GM23338 (cell line): ENCODE measurements at regions not wholly inside any gene's neighbourhood (a gene's known extent, or its start where the extent isn't known, plus 50 kb on each side); places are given as distances from the start of the nearest gene placed in this dataset.

Source experiments
- ATAC-seq: fragments of 200-7000 bp; cut with Tn5 transposase; 3 replicates; pipeline ENCODE4 v1.9.1; 2020
- DNase-seq: peaks from one replicate; pipeline ENCODE4 v3.0.0-alpha.2; 2015; ENCODE audit warnings: low spot score
- H2AFZ ChIP-seq: fragments of 200-600 bp; sonication (generic); 2 replicates; pipeline ENCODE4 v1.8.0; 2016; ENCODE audit warnings: antibody characterized with exemption, mild to moderate bottlenecking, moderate library complexity
- H3F3A ChIP-seq: fragments of 200-600 bp; sonication (generic); replicated peaks from 2 replicates; pipeline ENCODE4 v1.8.0; 2017; ENCODE audit warnings: antibody characterized with exemption, mixed run types, low read depth
- H3K27ac ChIP-seq: fragments of 200-600 bp; sonication (generic); 2 replicates; pipeline ENCODE4 v1.6.1; 2016; ENCODE audit warnings: low read depth
- H3K27me3 ChIP-seq: fragments of 200-600 bp; sonication (generic); 2 replicates; pipeline ENCODE4 v1.8.0; 2016; ENCODE audit warnings: mild to moderate bottlenecking, mixed run types, moderate library complexity; ENCODE audit not compliant: insufficient read depth
- H3K36me3 ChIP-seq: fragments of 200-600 bp; sonication (generic); 2 replicates; pipeline ENCODE4 v1.8.0; 2016; ENCODE audit warnings: mild to moderate bottlenecking; ENCODE audit not compliant: insufficient read depth
- H3K4me1 ChIP-seq: fragments of 200-600 bp; sonication (generic); 2 replicates; pipeline ENCODE4 v1.8.0; 2016; ENCODE audit warnings: mild to moderate bottlenecking, moderate library complexity; ENCODE audit not compliant: insufficient read depth
- H3K4me2 ChIP-seq: fragments of 200-600 bp; sonication (generic); 2 replicates; pipeline ENCODE4 v1.7.1; 2017; ENCODE audit warnings: mixed run types
- H3K4me3 ChIP-seq: fragments of 200-600 bp; sonication (generic); 2 replicates; pipeline ENCODE4 v1.6.1; 2016; ENCODE audit warnings: mixed run types
- H3K79me2 ChIP-seq: fragments of 200-600 bp; sonication (generic); replicated peaks from 2 replicates; pipeline ENCODE4 v1.8.0; 2017; ENCODE audit warnings: mild to moderate bottlenecking; ENCODE audit not compliant: insufficient read depth
- H3K9me2 ChIP-seq: fragments of 200-600 bp; sonication (generic); 2 replicates; pipeline ENCODE4 v1.8.0; 2017; ENCODE audit not compliant: insufficient read depth
- H4K20me1 ChIP-seq: fragments of 200-600 bp; sonication (generic); replicated peaks from 2 replicates; pipeline ENCODE4 v1.8.0; 2017; ENCODE audit warnings: mild to moderate bottlenecking; ENCODE audit not compliant: insufficient read depth
- H3K27ac Mint-ChIP-seq: 2 replicates; pipeline ENCODE4 v1.8.0; 2020; ENCODE audit warnings: inconsistent platforms, mild to moderate bottlenecking, moderate library complexity, mixed read lengths
- H3K27me3 Mint-ChIP-seq: 3 replicates; pipeline ENCODE4 v1.8.0; 2022; ENCODE audit warnings: low read depth, mild to moderate bottlenecking, moderate library complexity, mixed read lengths, inconsistent platforms; ENCODE audit not compliant: insufficient read depth, poor library complexity
- H3K36me3 Mint-ChIP-seq: 3 replicates; pipeline ENCODE4 v1.8.0; 2021; ENCODE audit warnings: low read depth, mild to moderate bottlenecking, inconsistent platforms, moderate library complexity, mixed read lengths
- H3K4me1 Mint-ChIP-seq: 3 replicates; pipeline ENCODE4 v1.8.0; 2020; ENCODE audit warnings: mild to moderate bottlenecking, inconsistent platforms, mixed read lengths
- H3K4me3 Mint-ChIP-seq: 3 replicates; pipeline ENCODE4 v1.8.0; 2021; ENCODE audit warnings: moderate library complexity, mild to moderate bottlenecking, inconsistent platforms, mixed read lengths
- H3K9me3 Mint-ChIP-seq: 3 replicates; pipeline ENCODE4 v1.8.0; 2020; ENCODE audit warnings: moderate library complexity, mild to moderate bottlenecking, inconsistent platforms, mixed read lengths
- CREB1 ChIP-seq: fragments of 250-450 bp; sonication (Bioruptor Pico); IDR thresholded peaks from 2 replicates; pipeline ENCODE4 v1.5.0; 2020; ENCODE audit warnings: low read depth, mild to moderate bottlenecking, moderate library complexity
- CTCF ChIP-seq, 2 experiments: fragments of 200-600 bp in 1 of 2; sonication (generic) in 1 of 2; conservative IDR thresholded peaks; 2 replicates each; pipeline versions ENCODE4 v1.5.1 to v1.6.1; 2016 to 2017; ENCODE audit warnings: antibody characterized with exemption in 2 of 2, low read depth in 2 of 2, mild to moderate bottlenecking in 2 of 2, moderate library complexity in 1 of 2
- ETS1 ChIP-seq: IDR thresholded peaks from 2 replicates; pipeline ENCODE4 v1.6.1; 2016; ENCODE audit warnings: antibody characterized with exemption
- EZH2 ChIP-seq: fragments of 200-600 bp; sonication (generic); IDR thresholded peaks from one replicate; pipeline ENCODE4 v1.8.0; 2017; ENCODE audit warnings: antibody characterized with exemption, mild to moderate bottlenecking, low read depth; ENCODE audit not compliant: unreplicated experiment
- EZH2phosphoT487 ChIP-seq: fragments of 200-600 bp; sonication (generic); IDR thresholded peaks from one replicate; pipeline ENCODE4 v1.8.1; 2018; ENCODE audit warnings: antibody characterized with exemption; ENCODE audit not compliant: unreplicated experiment
- JUNB ChIP-seq: IDR thresholded peaks from one replicate; pipeline ENCODE4 v1.6.1; 2016; ENCODE audit warnings: antibody characterized with exemption; ENCODE audit not compliant: unreplicated experiment
- NANOG ChIP-seq: IDR thresholded peaks from 2 replicates; pipeline ENCODE4 v1.6.1; 2016; ENCODE audit warnings: antibody characterized with exemption, borderline replicate concordance
- POLR2AphosphoS5 ChIP-seq: IDR thresholded peaks from 2 replicates; pipeline ENCODE4 v1.6.1; 2016; ENCODE audit warnings: antibody characterized with exemption, low read depth
- REST ChIP-seq: IDR thresholded peaks from one replicate; pipeline ENCODE4 v1.6.1; 2018; ENCODE audit warnings: antibody characterized with exemption; ENCODE audit not compliant: unreplicated experiment
- STAT1 ChIP-seq: IDR thresholded peaks from one replicate; pipeline ENCODE4 v1.6.1; 2016; ENCODE audit warnings: antibody characterized with exemption; ENCODE audit not compliant: unreplicated experiment
- ZNF114 ChIP-seq: fragments of 250-450 bp; sonication (Bioruptor Pico); IDR thresholded peaks from 2 replicates; pipeline ENCODE4 v1.5.0; 2020; ENCODE audit warnings: mild to moderate bottlenecking, moderate library complexity
- ZNF331 ChIP-seq: fragments of 250-450 bp; sonication (Bioruptor Pico); IDR thresholded peaks from 2 replicates; pipeline ENCODE4 v1.5.0; 2020; ENCODE audit warnings: low read depth, mild to moderate bottlenecking, moderate library complexity
- ZNF462 ChIP-seq: fragments of 250-450 bp; sonication (Bioruptor Pico); IDR thresholded peaks from 2 replicates; pipeline ENCODE4 v1.5.0; 2020; ENCODE audit warnings: mild to moderate bottlenecking, moderate library complexity

GRCh38 chr1:98538106-98538505 lies 123.4 kb upstream of the SNX7 start:
- ATAC-seq (no peak), DNase-seq (no peak)
- H3K4me3 Mint-ChIP-seq, result no peak overlapping the region
- TF ChIP-seq EZH2 (no peak), JUNB (no peak), EZH2phosphoT487 (no peak), ZNF462 (CRISPR knock-in tag) (no peak), ETS1 (no peak), ZNF114 (no peak), ZNF331 (CRISPR knock-in tag) (no peak), CREB1 (CRISPR knock-in tag) (no peak), NANOG (no peak), STAT1 (no peak), REST (no peak), CTCF (conservative IDR thresholded peaks at IDR 0.05; ENCODE audit: low read depth in 2 of 2) (no peak), POLR2AphosphoS5 (no peak)
- H3K4me2 ChIP-seq, result no peak overlapping the region
- H3K27ac Mint-ChIP-seq, result no peak overlapping the region
- no peaks in the 10 kb centered on the region for H3K36me3 ChIP-seq
- no peak overlapping the region for H2AFZ ChIP-seq
- no peaks in the 10 kb centered on the region for H3K27me3 Mint-ChIP-seq
- no peaks in the 10 kb centered on the region; the same call in 2 of the 3 replicates for H3K4me1 Mint-ChIP-seq
- no peaks in the 10 kb centered on the region for H3K4me1 ChIP-seq
- H3K36me3 Mint-ChIP-seq, result no peaks in the 10 kb centered on the region
- no peaks in the 10 kb centered on the region for H3K27me3 ChIP-seq
- no peaks in the 10 kb centered on the region for H3K9me3 Mint-ChIP-seq
- H3K4me3 ChIP-seq, result no peak overlapping the region
- no peaks in the 10 kb centered on the region for H3K9me2 ChIP-seq
- H3F3A ChIP-seq, result no peaks in the 10 kb centered on the region
- no peak overlapping the region for H3K27ac ChIP-seq
- no peaks in the 10 kb centered on the region for H3K79me2 ChIP-seq
- no peaks in the 10 kb centered on the region for H4K20me1 ChIP-seq
